Urinary bladder (tissue), 3 donors: ENCODE measurements at regions not wholly inside any gene's neighbourhood (a gene's known extent, or its start where the extent isn't known, plus 50 kb on each side); places are given as distances from the start of the nearest gene placed in this dataset.

ENCODE experiments used
- DNase-seq: peaks from one replicate; pipeline ENCODE4 v3.0.0-alpha.2; 2015; ENCODE audit errors: extremely low spot score
- H3K27ac ChIP-seq: one replicate; pipeline ENCODE4 v1.5.1; 2013; ENCODE audit warnings: low read depth, mild to moderate bottlenecking, moderate library complexity
- H3K36me3 ChIP-seq: one replicate; pipeline ENCODE4 v1.6.1; 2013; ENCODE audit warnings: mild to moderate bottlenecking, moderate library complexity; ENCODE audit not compliant: insufficient read depth
- H3K4me1 ChIP-seq: one replicate; pipeline ENCODE4 v1.6.1; 2013; ENCODE audit warnings: mild to moderate bottlenecking, moderate library complexity; ENCODE audit not compliant: insufficient read depth
- H3K4me3 ChIP-seq: one replicate; pipeline ENCODE4 v1.5.1; 2013; ENCODE audit warnings: low read depth, low read length
- WGBS: extraction: QIAGEN DNeasy Blood & Tissue Kit; methylation state at CpG from one replicate; pipeline ENCODE4 v1.1.7; 2013; 5-methylcytosine and 5-hydroxymethylcytosine counted together
- donor health status: healthy with polysubstance abuse.
- donor health status: healthy.

DNA sequence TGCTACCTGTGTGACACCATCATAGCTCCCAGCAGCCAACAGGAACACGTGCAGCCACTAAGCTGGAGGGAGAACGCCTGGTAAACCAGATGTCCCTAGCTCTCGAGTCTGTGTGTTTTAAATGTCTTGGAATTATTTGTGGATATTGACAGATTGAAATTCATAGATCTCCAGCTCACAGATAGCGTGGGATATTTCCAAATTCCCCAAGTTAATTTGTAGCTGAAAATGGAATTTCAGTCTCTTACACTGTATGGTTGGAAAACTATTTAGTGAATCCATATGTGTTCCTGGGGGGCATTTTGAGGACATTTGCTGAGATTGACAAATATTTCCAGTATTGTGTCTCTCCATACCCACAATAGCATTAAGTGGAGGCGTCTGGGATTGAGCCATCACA is 618.6 kb upstream of the TMEM132C start:
- no peaks in the 10 kb centered on the region for H3K36me3 ChIP-seq
- H3K4me3 ChIP-seq, result no peak overlapping the region
- DNase-seq, result no peak
- H3K27ac ChIP-seq, result no peak overlapping the region
- H3K4me1 ChIP-seq, result no peaks in the 10 kb centered on the region
- 78% methylated on average over 5 of the region's 5 CpGs for WGBS

GRCh38 chr12:127649961-127650360 is 617.0 kb upstream of the TMEM132C start:
- H3K4me1 ChIP-seq, result no peaks in the 10 kb centered on the region
- 46% methylated on average over 2 of the region's 2 CpGs for WGBS
- no peak overlapping the region for H3K4me3 ChIP-seq
- DNase-seq, result no peak
- H3K36me3 ChIP-seq, result no peaks in the 10 kb centered on the region
- H3K27ac ChIP-seq, result no peak overlapping the region

GRCh38 chr12:127650626-127651025 is 616.3 kb upstream of the TMEM132C start:
- no peak for DNase-seq
- H3K4me1 ChIP-seq, result no peaks in the 10 kb centered on the region
- H3K27ac ChIP-seq, result no peak overlapping the region
- no peak overlapping the region for H3K4me3 ChIP-seq
- no peaks in the 10 kb centered on the region for H3K36me3 ChIP-seq
- 69% methylated on average over 5 of the region's 5 CpGs for WGBS

DNA sequence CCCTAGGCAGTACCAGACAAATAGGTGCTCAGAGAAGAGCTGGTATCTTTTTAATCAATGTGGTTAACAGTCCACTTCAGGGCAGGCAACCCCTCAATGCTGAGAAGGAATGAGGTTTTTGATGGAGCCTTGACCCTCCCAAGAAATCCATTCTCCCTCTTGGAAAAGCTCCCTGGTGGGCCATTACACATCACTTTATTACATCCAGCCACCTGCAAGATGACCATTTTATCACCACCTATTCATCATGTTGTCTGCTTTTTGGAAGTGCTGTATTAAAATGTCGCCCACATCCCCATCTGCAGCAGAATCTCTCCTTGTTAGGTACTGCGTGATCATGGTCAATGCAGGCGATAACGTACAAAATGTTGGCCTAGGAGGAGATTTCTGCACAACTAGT is 614.7 kb upstream of the TMEM132C start:
- no peak overlapping the region for H3K27ac ChIP-seq
- no peak overlapping the region for H3K4me3 ChIP-seq
- no peaks in the 10 kb centered on the region for H3K36me3 ChIP-seq
- WGBS, result 92% methylated on average over 4 of the region's 4 CpGs
- no peaks in the 10 kb centered on the region for H3K4me1 ChIP-seq
- DNase-seq, result no peak

DNA sequence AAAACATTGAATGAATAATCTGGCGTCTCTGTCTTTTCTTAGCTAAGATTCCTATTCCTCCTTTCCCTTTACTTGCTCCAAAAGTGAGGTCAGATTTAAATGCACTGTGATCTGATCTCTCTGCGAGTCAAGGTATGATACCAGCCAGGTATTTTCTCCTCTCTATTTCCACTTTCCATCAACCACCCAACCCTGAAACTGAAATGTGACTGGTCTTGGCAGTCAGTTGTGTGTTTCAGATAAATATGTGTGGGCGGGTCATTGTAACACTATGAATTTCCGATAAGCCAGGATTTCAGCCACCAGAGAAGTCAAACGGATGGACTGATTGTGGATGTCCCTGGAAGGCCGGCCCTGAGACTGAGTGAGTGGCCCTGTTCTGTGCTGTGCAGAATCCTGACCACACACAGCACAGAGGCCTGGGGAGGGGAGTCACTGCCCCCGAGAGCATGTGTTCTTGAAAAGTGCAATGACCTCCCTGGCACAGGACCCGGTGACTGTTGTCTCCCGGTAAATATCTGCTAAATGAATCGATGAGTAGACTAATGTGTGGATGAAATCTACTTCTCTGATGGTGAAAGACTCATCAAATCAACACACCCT is 612.5 kb upstream of the TMEM132C start:
- no peaks in the 10 kb centered on the region for H3K36me3 ChIP-seq
- no peaks in the 10 kb centered on the region for H3K4me1 ChIP-seq
- 85% methylated on average over 10 of the region's 10 CpGs for WGBS
- no peak for DNase-seq
- H3K27ac ChIP-seq, result no peak overlapping the region
- H3K4me3 ChIP-seq, result no peak overlapping the region

DNA sequence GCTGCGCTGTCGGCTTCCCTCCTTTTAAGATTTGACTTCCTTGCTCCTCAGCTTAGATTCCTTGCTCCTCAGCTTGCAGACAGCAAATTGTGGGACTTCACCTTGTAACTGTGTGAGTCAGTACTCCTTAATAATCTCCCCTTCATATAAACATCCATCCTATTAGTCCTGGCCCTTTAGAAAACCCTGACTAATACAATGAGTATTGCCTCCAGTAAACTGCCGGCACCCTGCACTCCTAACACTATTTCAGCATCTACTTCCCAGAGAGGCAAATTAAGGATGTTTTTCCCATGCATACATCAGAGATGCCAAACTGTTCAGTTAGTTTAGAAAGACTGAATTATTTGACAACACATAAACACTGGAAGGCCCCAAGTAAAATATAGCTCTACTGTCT is 611.3 kb upstream of the TMEM132C start:
- H3K4me3 ChIP-seq, result no peak overlapping the region
- no peak overlapping the region for H3K27ac ChIP-seq
- 83% methylated on average over 3 of the region's 3 CpGs for WGBS
- no peaks in the 10 kb centered on the region for H3K4me1 ChIP-seq
- DNase-seq, result no peak
- no peaks in the 10 kb centered on the region for H3K36me3 ChIP-seq

DNA sequence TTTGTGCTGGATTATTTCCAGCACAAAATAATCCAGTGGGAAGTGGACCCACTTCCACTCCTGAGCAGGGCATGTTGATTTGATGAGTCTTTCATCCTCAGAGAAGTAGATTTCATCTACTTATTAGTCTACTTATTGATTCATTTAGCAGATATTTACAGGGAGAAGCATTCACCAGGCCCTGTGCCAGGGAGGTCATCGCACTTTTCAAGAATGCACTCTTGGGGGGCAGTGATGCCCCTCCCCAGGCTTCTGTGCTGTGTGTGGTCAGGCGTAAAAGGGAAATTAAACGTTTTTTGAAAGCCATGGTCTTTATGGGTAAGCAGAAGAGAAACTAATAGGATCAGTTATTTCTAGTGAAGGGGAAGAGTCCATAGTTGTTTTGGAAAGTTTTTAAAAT is 610.7 kb upstream of the TMEM132C start:
- Histone ChIP-seq H3K4me1 (no peaks in the 10 kb centered on the region), H3K4me3 (no peak overlapping the region), H3K36me3 (no peaks in the 10 kb centered on the region), H3K27ac (no peak overlapping the region)
- DNase-seq, result no peak
- WGBS, result 75% methylated on average over 3 of the region's 3 CpGs

DNA sequence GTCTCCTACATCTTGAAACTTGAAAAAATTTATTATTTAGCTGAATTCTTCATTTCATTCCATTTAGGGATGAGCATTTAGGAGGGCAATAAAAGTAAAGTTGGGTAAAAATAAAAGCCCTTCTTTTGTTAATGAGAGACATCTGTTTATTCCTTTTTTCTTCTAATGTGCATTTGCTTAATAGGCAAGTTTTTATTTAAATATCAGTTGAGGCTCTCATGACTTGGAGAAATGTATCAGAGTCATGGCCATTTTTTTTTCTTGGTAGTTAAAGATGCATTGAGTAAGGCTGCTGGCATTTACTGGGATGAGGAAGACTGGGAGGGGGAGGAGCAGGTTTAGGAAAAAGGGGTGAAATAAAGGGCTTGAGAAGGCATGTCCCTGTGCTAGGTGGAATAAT is 609.9 kb upstream of the TMEM132C start:
- Histone ChIP-seq H3K27ac (no peak overlapping the region), H3K36me3 (no peaks in the 10 kb centered on the region), H3K4me1 (no peaks in the 10 kb centered on the region), H3K4me3 (no peak overlapping the region)
- no peak for DNase-seq

- H3K4me3 ChIP-seq, result no peak overlapping the region
- WGBS, result 58% methylated on average over 2 of the region's 2 CpGs
- H3K36me3 ChIP-seq, result no peaks in the 10 kb centered on the region
- H3K4me1 ChIP-seq, result no peaks in the 10 kb centered on the region
- DNase-seq, result no peak
- H3K27ac ChIP-seq, result no peak overlapping the region
These were observed 606.0 kb upstream of the TMEM132C start for GRCh38 chr12:127660961-127661360.

GRCh38 chr12:127663716-127664115 is 603.3 kb upstream of the TMEM132C start:
- H3K4me1 ChIP-seq, result no peaks in the 10 kb centered on the region
- no peaks in the 10 kb centered on the region for H3K36me3 ChIP-seq
- WGBS, result 58% methylated on average over 3 of the region's 3 CpGs
- DNase-seq, result no peak
- no peak overlapping the region for H3K27ac ChIP-seq
- no peak overlapping the region for H3K4me3 ChIP-seq

DNA sequence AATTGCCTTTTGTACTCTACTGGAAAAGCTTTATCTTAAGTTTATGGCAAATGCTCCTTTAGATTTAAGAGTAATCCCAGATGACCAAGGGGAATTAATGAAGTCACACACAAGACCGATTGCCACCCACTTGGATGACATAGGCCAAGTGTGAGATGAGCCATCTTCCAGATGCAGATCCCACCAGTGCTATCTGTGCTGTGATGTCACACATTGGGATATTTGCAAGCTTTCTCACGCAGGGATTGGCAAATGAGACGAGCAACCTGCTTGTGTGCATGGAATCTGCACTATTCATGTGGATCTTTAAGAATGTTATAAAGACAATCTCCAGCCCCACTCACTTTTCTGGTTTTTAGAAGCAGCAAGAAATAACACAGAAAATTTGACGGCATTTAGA is 602.1 kb upstream of the TMEM132C start:
- no peak overlapping the region for H3K4me3 ChIP-seq
- no peak overlapping the region for H3K27ac ChIP-seq
- DNase-seq, result no peak
- no peaks in the 10 kb centered on the region for H3K4me1 ChIP-seq
- H3K36me3 ChIP-seq, result no peaks in the 10 kb centered on the region
- 59% methylated on average over 4 of the region's 4 CpGs for WGBS

DNA sequence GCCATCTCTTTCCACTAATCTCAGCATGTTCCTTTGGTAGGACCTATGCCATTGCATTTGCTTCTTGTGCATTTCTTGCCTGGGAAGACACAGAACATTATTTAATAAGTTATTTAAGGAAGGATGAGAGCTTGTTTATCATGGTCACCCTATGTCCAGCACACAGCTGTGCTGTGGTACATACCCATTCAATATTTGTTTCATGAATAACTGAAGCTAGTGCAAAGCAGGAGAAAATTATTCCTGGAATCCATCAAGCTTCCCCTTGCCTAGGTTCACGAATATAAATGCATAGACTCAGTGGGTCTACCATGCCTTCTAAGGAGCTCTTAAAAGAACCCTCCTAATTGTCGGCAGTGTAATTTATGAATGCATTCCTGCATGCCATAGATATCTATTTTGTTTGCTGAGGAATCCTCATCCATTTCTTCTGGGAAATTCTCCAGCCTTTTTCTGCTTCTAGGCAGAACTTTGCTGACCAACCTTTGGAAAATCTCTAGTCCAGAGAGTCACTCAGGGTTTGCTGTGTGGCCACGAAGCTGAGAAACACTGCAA is 599.8 kb upstream of the TMEM132C start:
- Histone ChIP-seq H3K27ac (no peak overlapping the region), H3K36me3 (no peaks in the 10 kb centered on the region), H3K4me1 (no peaks in the 10 kb centered on the region), H3K4me3 (no peak overlapping the region)
- DNase-seq, result no peak
- 54% methylated on average over 3 of the region's 3 CpGs for WGBS

- H3K4me3 ChIP-seq, result no peak overlapping the region
These were observed 596.7 kb upstream of the TMEM132C start for GRCh38 chr12:127670294-127670693.

DNA sequence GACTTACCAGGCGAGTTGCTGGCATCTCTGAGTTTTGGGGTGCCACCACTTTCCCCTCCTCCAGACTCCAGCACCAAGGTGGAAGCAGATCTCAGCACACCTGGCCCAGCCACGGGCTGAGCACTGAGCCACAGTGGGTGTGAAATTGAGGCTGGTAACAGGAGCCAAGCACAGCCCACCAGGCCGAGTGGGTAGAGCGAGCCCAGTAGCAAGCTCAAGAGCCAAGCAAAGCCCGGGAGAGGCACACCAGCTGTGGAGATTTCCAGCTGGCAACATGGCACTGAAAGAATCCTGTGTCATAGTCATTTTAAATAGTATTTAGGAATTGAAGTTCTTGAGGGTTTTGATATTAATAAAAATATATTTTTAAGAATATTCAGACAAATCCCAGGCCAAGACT is 596.2 kb upstream of the TMEM132C start:
- 75% methylated on average over 5 of the region's 5 CpGs for WGBS
- H3K4me3 ChIP-seq, result no peak overlapping the region
- H3K4me1 ChIP-seq, result no peaks in the 10 kb centered on the region
- no peak overlapping the region for H3K27ac ChIP-seq
- no peaks in the 10 kb centered on the region for H3K36me3 ChIP-seq
- no peak for DNase-seq

More at GRCh38 chr12:127670294-127670693, 596.7 kb upstream of the TMEM132C start:
- DNase-seq, result no peak
- no peaks in the 10 kb centered on the region for H3K36me3 ChIP-seq
- WGBS, result 85% methylated on average over 5 of the region's 5 CpGs
- H3K27ac ChIP-seq, result no peak overlapping the region
- no peaks in the 10 kb centered on the region for H3K4me1 ChIP-seq

DNA sequence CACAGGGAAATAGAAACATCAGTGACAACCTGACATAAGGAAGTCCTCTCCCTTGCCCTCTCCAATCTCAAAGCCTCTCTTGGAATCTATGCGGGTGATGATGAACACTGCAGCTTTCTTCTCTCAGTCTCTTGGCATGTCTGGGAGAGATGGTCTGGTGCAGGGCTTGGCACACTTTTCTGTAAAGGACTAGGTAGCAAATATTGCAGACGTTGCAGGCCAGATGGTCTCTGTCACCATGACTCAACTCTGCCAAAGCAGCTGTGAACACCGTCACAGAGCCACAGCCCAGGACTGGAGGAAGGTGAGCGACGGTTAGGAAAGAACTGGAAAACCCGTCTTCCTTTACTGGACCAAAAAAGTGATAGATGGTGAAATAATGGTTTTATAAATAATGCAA is 591.0 kb upstream of the TMEM132C start:
- no peak for DNase-seq
- Histone ChIP-seq H3K4me3 (no peak overlapping the region), H3K27ac (no peak overlapping the region), H3K36me3 (no peaks in the 10 kb centered on the region), H3K4me1 (no peaks in the 10 kb centered on the region)
- WGBS, result 61% methylated on average over 6 of the region's 6 CpGs
